ENCODE measurements at regions not wholly inside any gene's neighbourhood (a gene's known extent, or its start where the extent isn't known, plus 50 kb on each side); places are given as distances from the start of the nearest gene placed in this dataset.
"Not testable (repeated sequence)": the region's sequence is repeated elsewhere in the genome, so short reads cannot be mapped to it uniquely, and the experiment has no call there.

- no peak for DNase-seq
Measured at GRCh38 chr13:73833325-73834070, 300.7 kb downstream of the KLF12 start.

DNA sequence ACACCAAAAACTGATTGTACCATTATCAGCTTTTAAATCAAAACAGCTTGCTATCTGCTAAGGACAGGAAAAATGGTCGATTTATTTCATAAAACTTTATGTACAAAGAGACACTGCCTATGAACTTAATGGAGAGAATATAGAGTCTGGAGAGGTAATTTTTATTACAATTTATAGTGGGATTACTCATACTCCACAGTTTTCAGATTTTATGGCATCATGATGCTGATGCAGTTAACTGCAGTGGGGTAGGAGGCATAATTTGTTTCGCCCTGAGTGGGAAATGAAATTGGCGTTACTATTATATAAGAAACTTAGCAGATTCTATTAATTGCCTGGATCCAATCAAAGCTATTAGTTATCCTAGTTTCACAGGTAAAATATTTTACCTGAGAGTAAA, 301.4 kb downstream of the KLF12 start:
- no peak for DNase-seq

GRCh38 chr13:73832128-73832588, 302.0 kb downstream of the KLF12 start:
- no peak for DNase-seq

DNA sequence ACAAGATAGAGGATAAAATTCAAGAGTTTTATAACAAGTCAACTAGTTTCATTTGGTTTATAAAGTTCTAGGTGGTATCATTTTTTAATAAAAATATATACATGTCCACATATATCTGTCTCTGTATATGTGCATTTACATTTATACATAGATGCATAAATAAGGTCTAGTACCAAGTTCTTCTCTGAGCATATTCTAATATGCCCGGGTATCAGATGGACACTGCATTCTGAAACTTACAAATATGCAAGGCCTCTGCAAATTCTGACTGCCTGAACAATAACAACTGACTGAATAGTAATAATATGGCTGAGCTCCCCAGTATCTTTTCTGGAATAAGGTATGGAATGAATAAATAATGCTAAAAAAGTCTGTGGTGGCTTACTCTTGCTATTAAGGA, 304.8 kb downstream of the KLF12 start:
- DNase-seq, result no peak

- DNase-seq, result no peak
Measured at GRCh38 chr13:73828811-73829210, 305.4 kb downstream of the KLF12 start.

- no peak for DNase-seq
Measured at GRCh38 chr13:73827434-73827833, 306.8 kb downstream of the KLF12 start.

GRCh38 chr13:73825143-73825542, 309.1 kb downstream of the KLF12 start:
- no peak for DNase-seq

DNA sequence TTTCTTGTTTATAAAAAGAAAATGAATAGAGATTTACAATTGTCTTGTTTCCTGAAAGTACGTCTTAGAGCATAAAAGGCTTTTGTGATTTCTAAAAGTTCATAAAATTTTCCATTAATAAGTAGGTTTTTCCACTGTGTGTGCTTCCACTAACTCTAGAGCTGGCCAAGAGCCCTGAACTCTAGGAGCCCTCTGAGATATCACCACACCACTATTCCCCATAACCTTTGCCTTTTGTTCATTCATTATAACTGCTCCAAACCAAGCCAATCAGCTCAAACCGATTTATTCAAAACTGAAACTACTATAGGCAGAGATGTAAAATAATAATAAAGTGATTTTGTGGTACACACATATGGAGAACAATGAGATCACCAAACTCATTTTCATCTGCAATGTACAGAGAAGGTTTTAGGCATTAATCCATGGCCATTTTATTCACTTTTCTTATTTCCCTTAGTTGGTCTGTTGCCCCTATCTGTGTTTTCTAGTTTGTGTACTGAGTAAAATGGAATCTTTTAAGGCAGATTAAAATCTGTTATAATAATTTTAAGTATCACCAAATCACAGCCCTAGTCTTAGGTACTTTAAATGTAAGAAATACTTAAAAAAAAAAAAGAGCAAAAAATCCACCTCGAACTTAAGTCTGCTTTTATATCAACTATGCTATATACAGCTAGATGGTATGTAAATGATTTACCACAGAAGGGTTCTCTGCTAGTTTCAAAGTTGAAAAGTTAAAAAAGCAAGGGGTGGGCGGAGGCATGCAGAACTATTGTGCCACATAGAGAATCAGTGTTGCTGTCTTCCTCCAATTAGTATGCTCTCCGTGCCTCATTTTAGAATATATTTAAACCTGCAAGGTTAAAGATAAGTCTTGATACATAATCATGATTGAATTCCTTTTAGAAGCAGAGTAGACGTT, 311.3 kb downstream of the KLF12 start:
- no peak for DNase-seq

DNA sequence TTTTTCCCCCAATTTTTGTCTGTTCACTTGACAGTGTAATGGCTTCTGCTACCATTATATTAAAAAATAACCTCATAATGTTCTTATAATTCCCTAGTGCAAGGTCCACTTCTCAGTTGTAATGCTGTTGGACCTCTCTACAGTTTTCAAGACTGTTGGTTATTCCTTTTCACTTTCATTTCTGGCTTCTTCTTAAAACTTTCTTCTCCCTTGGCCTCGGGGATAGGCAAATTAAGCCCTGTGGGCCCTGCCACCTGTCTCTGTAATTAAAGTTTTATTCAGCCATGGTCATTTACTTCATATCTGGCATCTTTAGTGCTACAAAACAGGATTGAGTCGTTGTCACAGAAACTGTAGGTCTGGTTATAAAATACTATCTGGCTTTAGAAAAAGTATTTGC, 313.5 kb downstream of the KLF12 start:
- DNase-seq, result no peak

GRCh38 chr13:73820285-73820684, 313.9 kb downstream of the KLF12 start:
- DNase-seq, result no peak

- DNase-seq, result no peak
Measured at GRCh38 chr13:73819711-73820110, 314.5 kb downstream of the KLF12 start.

DNA sequence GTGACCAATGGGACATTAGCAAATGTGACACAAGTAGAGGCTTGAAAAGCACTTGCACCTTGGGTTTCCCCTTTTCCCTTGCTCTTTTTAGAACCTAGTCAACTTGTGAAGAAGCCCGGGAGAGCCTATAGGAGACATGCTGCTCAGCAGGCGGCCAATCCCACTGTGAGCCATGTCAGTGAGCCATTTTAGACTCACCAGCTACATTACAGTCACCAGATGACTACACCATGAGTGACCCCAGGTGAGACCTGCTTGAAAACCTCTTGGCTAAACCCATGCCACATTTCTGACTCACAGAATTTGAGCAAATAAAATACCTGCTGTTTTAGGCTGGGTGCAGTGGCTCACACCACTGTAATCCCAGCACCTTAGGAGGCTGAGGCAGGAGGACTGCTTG, 317.5 kb downstream of the KLF12 start:
- DNase-seq, result no peak

DNA sequence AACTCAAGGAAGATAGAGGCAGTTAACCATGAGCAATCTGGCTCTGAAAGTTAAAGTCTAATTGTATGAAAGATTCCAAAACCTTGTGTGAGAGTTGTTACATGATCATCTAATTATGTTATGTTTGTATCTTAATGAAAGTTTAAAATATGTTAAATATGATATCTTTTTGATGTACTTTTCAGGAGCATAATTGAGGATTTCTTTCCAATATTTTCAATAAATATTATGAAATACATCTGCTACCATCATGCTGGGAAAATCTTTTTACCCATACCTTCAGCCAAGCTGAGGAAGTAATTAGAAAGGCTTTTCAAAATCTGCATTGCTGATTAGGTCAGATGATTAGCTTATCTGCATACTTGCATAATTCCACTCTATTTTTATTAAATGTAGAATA, 318.4 kb downstream of the KLF12 start:
- DNase-seq, result no peak

GRCh38 chr13:73810647-73811046, 323.6 kb downstream of the KLF12 start:
- no peak for DNase-seq

- no peak for DNase-seq
Measured at GRCh38 chr13:73809561-73809960, 324.6 kb downstream of the KLF12 start.

- peak; percentile 23 to 54 for DNase-seq
Measured at GRCh38 chr13:73808318-73808717, 325.9 kb downstream of the KLF12 start.

- not testable (repeated sequence) for DNase-seq
Measured at GRCh38 chr13:73805326-73805958, 328.8 kb downstream of the KLF12 start.

GRCh38 chr13:73803997-73804396, 330.2 kb downstream of the KLF12 start:
- DNase-seq, result no peak

GRCh38 chr13:73800011-73800410, 334.2 kb downstream of the KLF12 start:
- no peak for DNase-seq

- no peak for DNase-seq
Measured at GRCh38 chr13:73794755-73795154, 339.4 kb downstream of the KLF12 start.

- DNase-seq, result no peak
Measured at GRCh38 chr13:73793361-73793760, 340.8 kb downstream of the KLF12 start.

DNA sequence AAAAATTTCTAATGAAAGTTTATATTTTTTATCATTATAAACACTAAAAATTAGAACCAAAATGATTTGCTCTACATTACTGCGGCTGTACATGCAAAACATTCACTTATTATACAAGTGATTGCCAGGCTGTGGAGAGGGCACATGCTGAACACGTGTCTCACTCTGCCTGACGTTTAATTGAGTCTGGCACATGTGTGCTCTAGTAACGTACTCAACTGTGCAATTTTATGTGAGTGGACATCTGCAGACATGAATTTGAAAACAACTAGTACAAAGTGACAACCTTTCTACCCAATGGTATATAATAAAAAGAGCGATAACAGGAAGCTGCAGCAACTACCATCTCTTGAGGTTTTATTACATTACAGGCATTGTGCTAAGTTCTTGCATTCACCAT, 341.4 kb downstream of the KLF12 start:
- DNase-seq, result no peak
